ENCODE measurements at regions not wholly inside any gene's neighbourhood (a gene's known extent, or its start where the extent isn't known, plus 50 kb on each side); places are given as distances from the start of the nearest gene placed in this dataset.

GRCh38 chr10:2427412-2427811, 639.9 kb upstream of the PFKP start:
- H3K4me3 Mint-ChIP-seq, result no peak overlapping the region
- H3F3A ChIP-seq (replicated peaks; ENCODE audit: low read depth), result no peaks in the 10 kb centered on the region
- no peak for ATAC-seq

GRCh38 chr10:2425320-2425719, 642.0 kb upstream of the PFKP start:
- no peak overlapping the region for H3K4me2 ChIP-seq
- Mint-ChIP-seq H3K27ac (no peak overlapping the region), H3K4me3 (no peak overlapping the region), H3K9me3 (no peaks in the 10 kb centered on the region), H3K4me1 (no peaks in the 10 kb centered on the region), H3K36me3 (ENCODE audit: low read depth) (no peaks in the 10 kb centered on the region), H3K27me3 (ENCODE audit: insufficient read depth, low read depth, poor library complexity) (peaks cover 4% of the 10 kb centered on the region)
- no peaks in the 10 kb centered on the region for H3K36me3 ChIP-seq (ENCODE audit: insufficient read depth)
- no peaks in the 10 kb centered on the region for H4K20me1 ChIP-seq (replicated peaks; ENCODE audit: insufficient read depth)
- no peak for DNase-seq (ENCODE audit: low spot score)
- no peak overlapping the region for H3K4me3 ChIP-seq
- no peaks in the 10 kb centered on the region for H3K4me1 ChIP-seq (ENCODE audit: insufficient read depth)
- no peaks in the 10 kb centered on the region for H3K79me2 ChIP-seq (replicated peaks; ENCODE audit: insufficient read depth)
- peaks cover 6% of the 10 kb centered on the region; the same call in 1 of the 2 replicates for H3K9me2 ChIP-seq (ENCODE audit: insufficient read depth)
- H3K27me3 ChIP-seq (ENCODE audit: insufficient read depth), result no peaks in the 10 kb centered on the region
- no peaks in the 10 kb centered on the region for H3F3A ChIP-seq (replicated peaks; ENCODE audit: low read depth)
- no peak overlapping the region for H3K27ac ChIP-seq (ENCODE audit: low read depth)
- no peak overlapping the region for H2AFZ ChIP-seq
- ATAC-seq, result no peak
- no peak for TF ChIP-seq CREB1 (CRISPR knock-in tag; IDR thresholded peaks at IDR 0.05; ENCODE audit: low read depth)
- no peak for TF ChIP-seq ZNF331 (CRISPR knock-in tag; IDR thresholded peaks at IDR 0.05; ENCODE audit: low read depth)
- no peak for TF ChIP-seq EZH2phosphoT487 (IDR thresholded peaks at IDR 0.05; ENCODE audit: unreplicated experiment)
- no peak for TF ChIP-seq ZNF462 (CRISPR knock-in tag; IDR thresholded peaks at IDR 0.05)
- TF ChIP-seq JUNB (IDR thresholded peaks at IDR 0.05; ENCODE audit: unreplicated experiment), result no peak
- no peak for TF ChIP-seq EZH2 (IDR thresholded peaks at IDR 0.05; ENCODE audit: low read depth, unreplicated experiment)
- no peak for TF ChIP-seq STAT1 (IDR thresholded peaks at IDR 0.05; ENCODE audit: unreplicated experiment)
- TF ChIP-seq REST (IDR thresholded peaks at IDR 0.05; ENCODE audit: unreplicated experiment), result no peak
- TF ChIP-seq ZNF114 (CRISPR knock-in tag; IDR thresholded peaks at IDR 0.05), result no peak
- TF ChIP-seq NANOG (IDR thresholded peaks at IDR 0.05; ENCODE audit: borderline replicate concordance), result no peak
- TF ChIP-seq ETS1 (IDR thresholded peaks at IDR 0.05), result no peak

More at GRCh38 chr10:2427412-2427811, 639.9 kb upstream of the PFKP start:
- H3K4me1 ChIP-seq (ENCODE audit: insufficient read depth), result no peaks in the 10 kb centered on the region
- peaks cover 4% of the 10 kb centered on the region for H3K27me3 Mint-ChIP-seq (ENCODE audit: insufficient read depth, low read depth, poor library complexity)
- no peaks in the 10 kb centered on the region for H3K36me3 ChIP-seq (ENCODE audit: insufficient read depth)
- no peaks in the 10 kb centered on the region for H3K36me3 Mint-ChIP-seq (ENCODE audit: low read depth)
- TF ChIP-seq ZNF331 (CRISPR knock-in tag; IDR thresholded peaks at IDR 0.05; ENCODE audit: low read depth) (no peak), EZH2phosphoT487 (IDR thresholded peaks at IDR 0.05; ENCODE audit: unreplicated experiment) (no peak)
- H4K20me1 ChIP-seq (replicated peaks; ENCODE audit: insufficient read depth), result no peaks in the 10 kb centered on the region
- no peak overlapping the region for H2AFZ ChIP-seq
- H3K4me2 ChIP-seq, result no peak overlapping the region
- no peaks in the 10 kb centered on the region for H3K4me1 Mint-ChIP-seq
- no peaks in the 10 kb centered on the region for H3K9me3 Mint-ChIP-seq
- no peaks in the 10 kb centered on the region for H3K79me2 ChIP-seq (replicated peaks; ENCODE audit: insufficient read depth)
- H3K27ac ChIP-seq (ENCODE audit: low read depth), result no peak overlapping the region
- H3K27ac Mint-ChIP-seq, result no peak overlapping the region
- H3K4me3 ChIP-seq, result no peak overlapping the region
- no peak for DNase-seq (ENCODE audit: low spot score)
- no peaks in the 10 kb centered on the region for H3K27me3 ChIP-seq (ENCODE audit: insufficient read depth)
- H3K9me2 ChIP-seq (ENCODE audit: insufficient read depth), result peaks cover 6% of the 10 kb centered on the region; the same call in 1 of the 2 replicates
